Muscle of leg (tissue), 3 donors: ENCODE measurements at regions not wholly inside any gene's neighbourhood (a gene's known extent, or its start where the extent isn't known, plus 50 kb on each side); places are given as distances from the start of the nearest gene placed in this dataset.

Experiments used
- DNase-seq: peaks from one replicate; pipeline ENCODE4 v3.0.0; 2013
- H3K27ac ChIP-seq: one replicate; pipeline ENCODE4 v1.5.1; 2013; ENCODE audit warnings: mild to moderate bottlenecking, low read length, control low read depth
- H3K27me3 ChIP-seq: one replicate; pipeline ENCODE4 v1.6.1; 2013; ENCODE audit warnings: low read length; ENCODE audit not compliant: control insufficient read depth, insufficient read depth
- H3K36me3 ChIP-seq: one replicate; pipeline ENCODE4 v1.6.1; 2013; ENCODE audit warnings: low read length; ENCODE audit not compliant: control insufficient read depth, insufficient read depth
- H3K4me1 ChIP-seq: one replicate; pipeline ENCODE4 v1.6.1; 2013; ENCODE audit warnings: low read length; ENCODE audit not compliant: control insufficient read depth, insufficient read depth
- H3K4me3 ChIP-seq: one replicate; pipeline ENCODE4 v1.5.1; 2013; ENCODE audit warnings: low read length, control low read depth
- H3K9me3 ChIP-seq: replicated peaks from 2 replicates; pipeline ENCODE4 v1.6.1; 2013; ENCODE audit warnings: low read depth, low read length; ENCODE audit not compliant: control insufficient read depth
- WGBS: methylation state at CpG from one replicate; pipeline ENCODE4 v1.1.5; 2013; ENCODE audit warnings: missing lambda C conversion rate; ENCODE audit not compliant: insufficient coverage; 5-methylcytosine and 5-hydroxymethylcytosine counted together

DNA sequence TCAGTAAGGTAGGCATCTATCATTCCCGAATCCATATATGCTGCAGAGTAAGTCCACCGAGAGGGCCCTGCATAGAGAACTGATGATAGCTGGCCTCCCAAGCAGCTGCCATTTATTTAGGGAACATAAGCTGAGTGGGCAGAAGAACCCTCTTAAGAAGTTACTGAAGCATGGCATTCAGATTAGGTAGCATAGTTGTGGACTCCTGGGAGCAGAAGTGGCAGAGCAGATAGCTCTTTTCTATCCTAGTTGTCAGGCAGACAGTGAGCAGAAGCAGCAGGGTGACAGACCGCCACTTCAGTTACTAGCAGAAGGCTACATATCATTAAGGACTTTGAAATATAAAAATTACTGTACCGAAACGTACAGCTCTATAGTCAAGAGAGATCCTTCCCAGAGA, 454.7 kb downstream of the PPP4R3C start:
- no peak overlapping the region for H3K4me3 ChIP-seq
- 71% methylated on average over 2 of the region's 5 CpGs for WGBS
- H3K4me1 ChIP-seq, result no peaks in the 10 kb centered on the region
- no peaks in the 10 kb centered on the region for H3K36me3 ChIP-seq
- H3K27ac ChIP-seq, result no peak overlapping the region
- no peaks in the 10 kb centered on the region for H3K27me3 ChIP-seq
- no peaks in the 10 kb centered on the region for H3K9me3 ChIP-seq
- DNase-seq, result no peak

DNA sequence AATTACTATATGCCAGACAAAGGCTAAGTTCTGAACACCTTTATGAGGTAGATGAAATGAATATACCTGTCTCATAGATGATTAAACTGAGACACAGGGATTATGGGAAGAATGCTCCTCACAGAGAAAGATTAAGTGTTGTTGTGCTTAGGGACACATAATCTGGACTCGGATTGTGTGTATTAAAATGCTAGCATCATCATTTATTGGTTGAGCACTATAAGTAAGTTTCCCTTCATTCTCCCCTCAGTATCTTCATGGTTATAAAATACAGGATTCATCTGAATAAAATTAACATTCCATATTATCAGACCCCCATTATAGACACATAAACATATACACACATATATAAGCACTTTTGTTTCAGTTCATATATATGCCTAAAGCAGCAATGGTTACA, 463.5 kb downstream of the PPP4R3C start:
- no peaks in the 10 kb centered on the region for H3K27me3 ChIP-seq
- WGBS, result no CpG with 5 or more reads among the region's 1 CpG
- H3K4me3 ChIP-seq, result no peak overlapping the region
- DNase-seq, result no peak
- no peaks in the 10 kb centered on the region for H3K36me3 ChIP-seq
- no peaks in the 10 kb centered on the region for H3K4me1 ChIP-seq
- H3K27ac ChIP-seq, result no peak overlapping the region
- no peaks in the 10 kb centered on the region for H3K9me3 ChIP-seq

DNA sequence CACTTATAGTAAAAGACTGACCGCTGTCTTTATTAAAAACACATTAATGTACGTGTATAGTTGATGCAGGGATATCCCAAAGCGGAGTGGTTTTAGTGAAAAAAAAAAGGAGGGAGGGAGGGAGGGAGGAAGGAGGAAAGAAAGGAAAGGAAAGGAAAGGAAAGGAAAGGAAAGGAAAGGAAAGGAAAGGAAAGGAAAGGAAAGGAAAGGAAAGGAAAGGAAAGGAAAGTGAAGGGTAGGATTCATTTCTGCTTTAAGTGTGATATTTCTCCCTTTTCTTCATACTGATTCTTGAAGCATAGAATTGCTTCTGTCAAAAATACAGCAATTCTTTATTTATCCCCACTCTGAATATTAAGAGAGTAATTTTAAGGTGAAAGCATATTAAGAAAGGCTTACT, 504.9 kb downstream of the PPP4R3C start:
- Histone ChIP-seq H3K4me3 (no peak overlapping the region), H3K36me3 (no peaks in the 10 kb centered on the region), H3K27ac (no peak overlapping the region), H3K9me3 (no peaks in the 10 kb centered on the region), H3K4me1 (no peaks in the 10 kb centered on the region), H3K27me3 (no peaks in the 10 kb centered on the region)
- DNase-seq, result no peak
- WGBS, result 100% methylated on average over 1 of the region's 3 CpGs

DNA sequence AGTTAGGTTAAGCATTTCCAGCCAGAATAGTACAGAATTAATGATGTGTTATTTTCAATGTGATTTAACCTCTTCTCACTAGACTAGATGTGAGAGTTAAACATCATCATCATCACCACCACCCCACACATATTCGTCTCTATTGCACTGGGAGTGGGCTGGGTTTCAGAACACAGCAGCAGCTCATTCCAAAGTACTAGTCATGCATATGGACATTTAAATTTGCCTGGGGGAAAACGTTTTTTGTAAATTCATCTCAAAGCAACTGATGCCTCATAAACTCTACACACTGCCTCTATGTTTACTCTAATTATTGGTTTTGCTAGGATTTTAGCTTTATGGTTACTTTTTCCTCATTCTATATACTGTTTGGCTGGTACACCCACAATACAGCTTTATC, 509.1 kb downstream of the PPP4R3C start:
- no peaks in the 10 kb centered on the region for H3K9me3 ChIP-seq
- no peaks in the 10 kb centered on the region for H3K4me1 ChIP-seq
- H3K27ac ChIP-seq, result no peak overlapping the region
- WGBS, result no CpG with 5 or more reads among the region's 2 CpGs
- no peak for DNase-seq
- no peaks in the 10 kb centered on the region for H3K36me3 ChIP-seq
- H3K4me3 ChIP-seq, result no peak overlapping the region
- no peaks in the 10 kb centered on the region for H3K27me3 ChIP-seq

DNA sequence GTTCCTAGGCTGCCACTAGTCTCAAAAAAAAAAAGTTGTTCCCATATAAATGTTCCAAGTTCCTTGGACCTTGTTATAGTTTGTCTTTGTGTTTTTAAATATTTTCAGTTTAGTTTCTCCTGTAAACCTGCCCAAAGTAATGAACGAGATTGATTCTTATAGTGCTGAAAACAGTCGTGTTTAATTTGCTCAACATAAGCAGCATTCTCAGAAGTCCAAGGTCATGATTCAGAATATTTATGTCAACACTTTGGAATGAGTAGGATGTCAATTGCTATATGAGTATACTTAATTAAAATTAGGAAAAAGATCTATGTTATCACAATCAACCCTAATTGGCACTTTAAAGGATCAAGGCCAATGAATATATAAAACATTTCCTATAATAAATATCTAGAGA, 510.9 kb downstream of the PPP4R3C start:
- peak; percentile 2 for DNase-seq
- H3K4me3 ChIP-seq, result no peak overlapping the region
- no peaks in the 10 kb centered on the region for H3K4me1 ChIP-seq
- H3K27me3 ChIP-seq, result no peaks in the 10 kb centered on the region
- no CpG with 5 or more reads among the region's 2 CpGs for WGBS
- no peaks in the 10 kb centered on the region for H3K9me3 ChIP-seq
- no peak overlapping the region for H3K27ac ChIP-seq
- no peaks in the 10 kb centered on the region for H3K36me3 ChIP-seq

DNA sequence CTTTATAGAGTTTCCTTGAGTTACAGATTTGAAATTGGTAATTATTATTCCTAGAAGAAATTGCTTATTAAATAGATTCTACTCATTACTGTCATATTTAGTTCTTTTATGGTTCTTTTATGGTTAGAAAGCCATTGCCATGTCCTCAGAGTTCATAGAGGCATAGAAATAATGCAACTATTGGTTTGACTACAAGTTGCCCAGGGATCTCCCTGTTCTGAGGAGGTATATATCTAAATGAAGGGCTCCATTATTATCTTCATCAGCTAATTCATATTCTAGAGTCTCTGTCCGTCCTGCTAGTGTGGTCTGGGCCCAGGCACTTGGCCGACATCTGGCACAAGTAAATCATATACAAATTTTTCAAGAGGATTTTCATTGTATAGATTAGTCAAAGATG, 535.7 kb downstream of the PPP4R3C start:
- H3K36me3 ChIP-seq, result no peaks in the 10 kb centered on the region
- H3K4me3 ChIP-seq, result no peak overlapping the region
- no CpG with 5 or more reads among the region's 2 CpGs for WGBS
- no peaks in the 10 kb centered on the region for H3K4me1 ChIP-seq
- H3K27ac ChIP-seq, result no peak overlapping the region
- DNase-seq, result no peak
- H3K9me3 ChIP-seq, result no peaks in the 10 kb centered on the region
- no peaks in the 10 kb centered on the region for H3K27me3 ChIP-seq

DNA sequence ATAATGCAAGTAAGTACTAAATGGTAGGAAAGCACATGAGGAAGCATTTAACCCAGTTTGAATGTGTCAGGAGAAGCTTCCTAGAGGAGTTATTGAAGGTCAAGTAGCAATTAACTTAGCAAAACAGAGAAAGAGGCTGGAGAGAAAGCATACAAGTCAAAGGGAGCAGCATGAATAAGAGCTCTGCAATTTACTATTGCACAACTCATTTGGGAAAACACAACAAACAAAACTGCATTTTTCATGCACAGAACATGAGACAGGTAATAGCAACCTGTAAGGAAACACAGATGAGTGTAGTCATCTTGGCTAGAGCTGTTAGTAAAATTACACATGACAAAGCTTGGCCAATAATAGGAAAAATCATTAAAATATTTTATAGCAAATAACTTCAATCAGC, 538.1 kb downstream of the PPP4R3C start:
- no peak for DNase-seq
- Histone ChIP-seq H3K4me3 (no peak overlapping the region), H3K36me3 (no peaks in the 10 kb centered on the region), H3K4me1 (no peaks in the 10 kb centered on the region), H3K27me3 (no peaks in the 10 kb centered on the region), H3K27ac (no peak overlapping the region), H3K9me3 (no peaks in the 10 kb centered on the region)

DNA sequence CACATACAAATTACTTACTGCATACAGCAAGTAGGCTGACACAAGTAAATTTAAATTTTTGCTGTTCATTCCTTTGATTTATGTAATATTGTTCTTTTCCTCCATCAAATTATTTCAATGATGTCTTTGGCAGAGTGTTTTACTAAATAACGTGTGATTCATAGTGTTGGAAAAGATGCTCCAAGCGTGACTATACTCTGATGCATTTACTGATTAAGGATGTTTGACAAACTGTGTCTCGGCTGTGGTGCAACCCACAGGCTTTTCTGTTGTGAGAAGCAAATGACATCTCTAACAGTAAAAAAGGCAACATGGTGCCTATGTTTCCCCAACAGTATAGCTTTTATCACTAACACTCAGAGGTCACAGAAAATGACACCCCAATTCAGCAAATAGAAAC, 540.9 kb downstream of the PPP4R3C start:
- no peaks in the 10 kb centered on the region for H3K27me3 ChIP-seq
- H3K9me3 ChIP-seq, result no peaks in the 10 kb centered on the region
- no peak for DNase-seq
- no peak overlapping the region for H3K4me3 ChIP-seq
- no peaks in the 10 kb centered on the region for H3K4me1 ChIP-seq
- H3K27ac ChIP-seq, result no peak overlapping the region
- WGBS, result no CpG with 5 or more reads among the region's 3 CpGs
- no peaks in the 10 kb centered on the region for H3K36me3 ChIP-seq

DNA sequence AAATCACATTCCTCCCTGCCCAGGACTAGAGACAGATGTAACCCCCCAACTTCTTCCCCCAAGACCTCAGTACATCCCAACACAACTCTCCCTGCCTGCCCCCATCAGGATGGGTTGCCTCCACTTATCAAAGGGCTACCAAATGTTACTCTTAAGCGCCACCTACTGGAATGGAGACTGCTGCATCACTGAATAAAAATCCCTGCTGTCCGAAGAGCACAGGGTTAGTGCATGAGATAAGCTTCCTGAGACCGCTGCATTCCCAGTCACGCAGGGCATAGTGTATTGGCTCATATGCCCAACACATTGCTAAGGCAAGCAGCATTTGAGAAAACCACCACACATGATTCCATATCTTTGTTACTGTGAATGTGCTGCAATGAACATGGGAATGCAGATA, 544.5 kb downstream of the PPP4R3C start:
- Histone ChIP-seq H3K27ac (no peak overlapping the region), H3K9me3 (no peaks in the 10 kb centered on the region), H3K36me3 (no peaks in the 10 kb centered on the region), H3K4me1 (no peaks in the 10 kb centered on the region), H3K4me3 (no peak overlapping the region), H3K27me3 (no peaks in the 10 kb centered on the region)
- no peak for DNase-seq
- WGBS, result 41% methylated on average over 2 of the region's 4 CpGs

DNA sequence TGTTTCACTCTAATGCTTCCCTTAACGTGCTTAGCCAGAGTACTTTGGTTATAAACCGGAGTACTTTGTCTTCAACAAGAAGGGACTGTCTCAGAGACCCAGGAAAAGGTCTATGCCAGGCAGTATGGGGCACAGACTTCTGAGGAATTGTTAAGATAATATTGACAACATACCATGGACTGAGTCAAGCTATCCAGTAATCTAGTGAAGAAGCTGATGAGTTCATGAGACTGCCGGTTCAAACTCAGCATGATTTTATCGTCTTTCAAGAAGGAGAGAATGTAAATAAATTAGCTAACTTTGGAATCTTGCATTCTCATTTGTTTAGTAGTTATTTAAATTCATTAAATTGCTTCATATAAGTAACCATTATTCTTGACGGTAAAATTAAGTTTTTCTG, 546.1 kb downstream of the PPP4R3C start:
- Histone ChIP-seq H3K4me1 (no peaks in the 10 kb centered on the region), H3K27ac (no peak overlapping the region), H3K27me3 (no peaks in the 10 kb centered on the region), H3K4me3 (no peak overlapping the region), H3K36me3 (no peaks in the 10 kb centered on the region), H3K9me3 (no peaks in the 10 kb centered on the region)
- no peak for DNase-seq
- WGBS, result no CpG with 5 or more reads among the region's 5 CpGs

DNA sequence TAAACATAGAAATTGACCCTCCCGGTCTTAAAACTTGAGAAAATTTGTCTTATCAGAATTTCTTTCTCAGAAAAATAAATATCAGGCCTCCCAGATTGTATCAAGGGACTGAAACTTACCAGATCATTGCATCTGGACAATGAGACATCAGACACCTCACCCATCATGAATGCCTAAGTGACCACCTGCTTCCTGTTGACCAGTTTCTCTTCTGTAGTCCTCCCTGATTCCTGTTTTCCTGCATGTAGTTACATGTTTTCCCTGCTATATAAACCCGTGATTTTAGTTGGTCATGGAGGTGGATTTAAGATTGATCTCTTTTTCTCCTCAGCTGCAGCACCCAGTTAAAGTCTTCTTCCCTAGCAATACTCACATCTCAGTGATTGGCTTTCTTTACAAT, 548.1 kb downstream of the PPP4R3C start:
- Histone ChIP-seq H3K9me3 (no peaks in the 10 kb centered on the region), H3K27ac (no peak overlapping the region), H3K4me3 (no peak overlapping the region), H3K4me1 (no peaks in the 10 kb centered on the region), H3K36me3 (no peaks in the 10 kb centered on the region), H3K27me3 (peaks cover 2% of the 10 kb centered on the region)
- no peak for DNase-seq
- no CpG with 5 or more reads among the region's 2 CpGs for WGBS
